K562 (cell line): ENCODE measurements at regions not wholly inside any gene's neighbourhood (a gene's known extent, or its start where the extent isn't known, plus 50 kb on each side); places are given as distances from the start of the nearest gene placed in this dataset.

ENCODE experiments used
- ATAC-seq: fragments of 200-7000 bp; cut with Tn5 transposase; 3 replicates; pipeline ENCODE4 v1.9.1; 2020; ENCODE audit warnings: moderate library complexity
- BruUV-seq: library from RNA; stranded (reverse); fragments of 400-500 nt; replicated peaks from 2 replicates; lab custom pipeline; 2021; lab: Mats Ljungman, UMichigan
- CTCF ChIA-PET: fragments of 300-600 bp; formaldehyde crosslinking; extraction: SDS; loops from one replicate; lab custom pipeline; 2021; ENCODE audit warnings: low intra/inter-chr PET ratio; lab: Yijun Ruan, JAX
- POLR2A ChIA-PET: fragments of 300-600, 350-650 bp; sonication (Branson Sonifier 250); formaldehyde crosslinking; extraction: SDS; loops from one replicate; lab custom pipeline; 2021; ENCODE audit warnings: antibody characterized with exemption, inconsistent platforms; lab: Yijun Ruan, JAX
- DNase-seq, 4 experiments: peaks; one replicate each; pipeline versions ENCODE4 v3.0.0 to v3.0.0-alpha.2; 2011 to 2018; ENCODE audit warnings: low spot score in 3 of 4, mixed read lengths in 3 of 4; ENCODE audit errors: extremely low read depth in 1 of 4
- FAIRE-seq: peaks from 2 replicates; lab custom pipeline; 2011; peaks lifted over from hg19 to GRCh38; lab: Jason Lieb, UNC
- H2AFZ ChIP-seq: 2 replicates; pipeline ENCODE4 v1.6.0; 2011; ENCODE audit warnings: low read depth, low read length, control low read depth, inconsistent platforms
- H3K27ac ChIP-seq: fragments of 200-600 bp; 3 replicates; pipeline ENCODE4 v1.8.0; 2011; ENCODE audit warnings: low read depth, mild to moderate bottlenecking, control low read depth, inconsistent platforms, low read length, moderate library complexity, mixed read lengths; ENCODE audit errors: extremely low read depth
- H3K27me3 ChIP-seq, 2 experiments: fragments of 300-600 bp in 1 of 2; 2 replicates in 1 of 2; 3 replicates in 1 of 2; pipeline versions ENCODE4 v1.6.0 to v1.8.0; 2011; ENCODE audit warnings: inconsistent platforms in 2 of 2, low read length in 2 of 2, mild to moderate bottlenecking in 1 of 2, mixed read lengths in 1 of 2, moderate library complexity in 1 of 2; ENCODE audit not compliant: control insufficient read depth in 2 of 2, insufficient read depth in 2 of 2
- H3K36me3 ChIP-seq: fragments of 300-600 bp; 3 replicates; pipeline ENCODE4 v1.8.0; 2011; ENCODE audit warnings: mild to moderate bottlenecking, low read length, inconsistent platforms; ENCODE audit not compliant: control insufficient read depth, insufficient read depth
- H3K4me1 ChIP-seq, 2 experiments: fragments of 200-600 bp in 1 of 2; replicated peaks in 1 of 2; 2 replicates in 1 of 2; 3 replicates in 1 of 2; pipeline versions ENCODE4 v1.5.1 to v1.8.0; 2011; ENCODE audit warnings: inconsistent platforms in 2 of 2, low read length in 2 of 2, mild to moderate bottlenecking in 1 of 2, mixed read lengths in 1 of 2, moderate library complexity in 1 of 2; ENCODE audit not compliant: control insufficient read depth in 2 of 2, insufficient read depth in 2 of 2
- H3K4me2 ChIP-seq: 2 replicates; pipeline ENCODE4 v1.6.1; 2011; ENCODE audit warnings: low read length, control low read depth, inconsistent platforms, mixed read lengths; ENCODE audit not compliant: insufficient read depth
- H3K4me3 ChIP-seq: fragments of 200-600 bp; sonication (generic), shearing (Covaris generic); 2 replicates; pipeline ENCODE4 v1.5.1; 2016; ENCODE audit warnings: control low read depth, inconsistent platforms
- H3K79me2 ChIP-seq: fragments of 200-600 bp; 3 replicates; pipeline ENCODE4 v1.8.0; 2011; ENCODE audit warnings: low read length, inconsistent platforms; ENCODE audit not compliant: control insufficient read depth, insufficient read depth
- H3K9ac ChIP-seq, 2 experiments: 2 replicates each; pipeline versions ENCODE4 v1.6.0 to v1.6.1; 2011; ENCODE audit warnings: low read depth in 2 of 2, low read length in 2 of 2, control low read depth in 1 of 2, inconsistent platforms in 1 of 2, mild to moderate bottlenecking in 1 of 2, mixed read lengths in 1 of 2; ENCODE audit not compliant: insufficient read depth in 1 of 2
- H3K9me1 ChIP-seq: one replicate; pipeline ENCODE4 v1.6.0; 2011; ENCODE audit warnings: inconsistent platforms, mild to moderate bottlenecking, low read length, moderate library complexity; ENCODE audit not compliant: control insufficient read depth, insufficient read depth
- H3K9me3 ChIP-seq: replicated peaks from 2 replicates; pipeline ENCODE4 v1.5.1; 2011; ENCODE audit warnings: low read depth, low read length, inconsistent platforms; ENCODE audit not compliant: control insufficient read depth, insufficient read depth
- H4K20me1 ChIP-seq: replicated peaks from 2 replicates; pipeline ENCODE4 v1.6.1; 2011; ENCODE audit warnings: low read length, inconsistent platforms, mixed read lengths; ENCODE audit not compliant: control insufficient read depth, insufficient read depth
- ARNT ChIP-seq, 2 experiments: fragments of 450-650 bp; IDR thresholded peaks; 2 replicates each; pipeline ENCODE4 v1.6.1; 2016; ENCODE audit warnings: mild to moderate bottlenecking in 1 of 2
- ATF7 ChIP-seq: fragments of 450-650 bp; IDR thresholded peaks from 2 replicates; pipeline ENCODE4 v1.7.1; 2014; ENCODE audit warnings: mild to moderate bottlenecking, moderate library complexity
- BCL6 ChIP-seq: fragments of 250-450 bp; sonication (Bioruptor Pico); IDR thresholded peaks from 2 replicates; pipeline ENCODE4 v1.4.0; 2020
- CC2D1A ChIP-seq: fragments of 450-650 bp; IDR thresholded peaks from 2 replicates; pipeline ENCODE4 v1.6.1; 2017; ENCODE audit warnings: mild to moderate bottlenecking
- CHAMP1 ChIP-seq: fragments of 450-650 bp; IDR thresholded peaks from 2 replicates; pipeline ENCODE4 v1.6.1; 2016; ENCODE audit warnings: mild to moderate bottlenecking
- CREB1 ChIP-seq, 2 experiments: sonication (generic) in 1 of 2; formaldehyde crosslinking in 1 of 2; IDR thresholded peaks; 2 replicates each; pipeline versions ENCODE4 v1.6.1 to v1.8.0; 2012 to 2022; ENCODE audit warnings: inconsistent platforms in 1 of 2, mild to moderate bottlenecking in 1 of 2, missing genetic modification reagents in 1 of 2, moderate library complexity in 1 of 2
- FOXM1 ChIP-seq, 2 experiments: fragments of 450-650 bp in 1 of 2; sonication (generic) in 1 of 2; formaldehyde crosslinking in 1 of 2; IDR thresholded peaks; 2 replicates each; pipeline versions ENCODE4 v1.6.1 to v1.9.0; 2017 to 2022; ENCODE audit warnings: low read depth in 2 of 2, mild to moderate bottlenecking in 2 of 2, missing genetic modification reagents in 1 of 2, moderate library complexity in 1 of 2
- JUND ChIP-seq, 2 experiments: IDR thresholded peaks; 2 replicates in 1 of 2; 3 replicates in 1 of 2; pipeline ENCODE4 v1.6.1; 2011; ENCODE audit warnings: borderline replicate concordance in 2 of 2, low read depth in 2 of 2, low read length in 2 of 2, improper control_type of control experiment in 1 of 2, missing biosample characterization in 1 of 2, missing genetic modification characterization in 1 of 2, missing genetic modification reagents in 1 of 2
- KAT8 ChIP-seq: fragments of 450-650 bp; IDR thresholded peaks from 2 replicates; pipeline ENCODE4 v1.6.1; 2016; ENCODE audit warnings: low read depth, mild to moderate bottlenecking
- NCOA6 ChIP-seq: fragments of 450-650 bp; IDR thresholded peaks from 2 replicates; pipeline ENCODE4 v1.6.1; 2017; ENCODE audit warnings: mild to moderate bottlenecking
- POLR2H ChIP-seq: IDR thresholded peaks from 2 replicates; pipeline ENCODE4 v1.6.1; 2016; ENCODE audit warnings: missing genetic modification characterization, low read depth, mild to moderate bottlenecking, control low read depth, missing compliant biosample characterization, moderate library complexity
- POU5F1 ChIP-seq: fragments of 150-350 bp; IDR thresholded peaks from 2 replicates; pipeline ENCODE4 v1.6.1; 2014; ENCODE audit warnings: borderline replicate concordance, low read length, low read depth, mild to moderate bottlenecking; ENCODE audit not compliant: partially characterized antibody
- RBFOX2 ChIP-seq: fragments of 200-400 bp; formaldehyde crosslinking; IDR thresholded peaks from 2 replicates; pipeline ENCODE4 v1.6.1; 2017; ENCODE audit warnings: low read depth, mild to moderate bottlenecking, low read length, moderate library complexity
- TCF3 ChIP-seq: sonication (generic); formaldehyde crosslinking; IDR thresholded peaks from 2 replicates; pipeline ENCODE4 v1.4.0; 2020; ENCODE audit warnings: mild to moderate bottlenecking, missing genetic modification reagents
- TEAD4 ChIP-seq, 2 experiments: sonication (generic) in 1 of 2; formaldehyde crosslinking in 1 of 2; IDR thresholded peaks; 2 replicates each; pipeline versions ENCODE4 v1.6.1 to v1.8.0; 2012 to 2022; ENCODE audit warnings: borderline replicate concordance in 1 of 2, inconsistent platforms in 1 of 2, low read length in 1 of 2, mild to moderate bottlenecking in 1 of 2, missing genetic modification reagents in 1 of 2
- TGIF2 ChIP-seq: sonication (generic); formaldehyde crosslinking; IDR thresholded peaks from 2 replicates; pipeline ENCODE4 v1.8.1; 2022; ENCODE audit warnings: mild to moderate bottlenecking, missing genetic modification reagents, moderate library complexity
- THRAP3 ChIP-seq: fragments of 450-650 bp; IDR thresholded peaks from 2 replicates; pipeline ENCODE4 v1.6.1; 2016; ENCODE audit warnings: mild to moderate bottlenecking, inconsistent platforms, borderline replicate concordance
- U2AF2 ChIP-seq: fragments of 200-400 bp; formaldehyde crosslinking; optimal IDR thresholded peaks from 2 replicates; pipeline ENCODE3; 2017; ENCODE audit warnings: low read depth, mild to moderate bottlenecking, low read length
- ZNF408 ChIP-seq: fragments of 250-450 bp; sonication (Bioruptor Pico); IDR thresholded peaks from 2 replicates; pipeline ENCODE4 v1.4.0; 2020; ENCODE audit warnings: low read depth, mild to moderate bottlenecking, moderate library complexity
- ZNF707 ChIP-seq: fragments of 250-450 bp; sonication (Bioruptor Pico); conservative IDR thresholded peaks from 2 replicates; pipeline ENCODE4 v1.8.0; 2022; ENCODE audit warnings: inconsistent platforms, mild to moderate bottlenecking, moderate library complexity
- WGBS: fragments of 100-300 bp; shearing (Covaris generic); methylation state at CpG from one replicate; pipeline ENCODE4 v1.1.6; 2016; ENCODE audit warnings: low coverage, mixed read lengths; ENCODE audit not compliant: insufficient coverage; ENCODE audit errors: missing lambda C conversion rate; 5-methylcytosine and 5-hydroxymethylcytosine counted together
- in situ Hi-C: fragments of 300-500 bp; cut with MboI; formaldehyde crosslinking; loops from 4 replicates; pipeline ENCODE4 v1.15.0; 2018; ENCODE audit warnings: inconsistent platforms, mixed read lengths
- intact Hi-C: fragments of 100-400 bp; cut with micrococcal nuclease; formaldehyde crosslinking; loops from 2 replicates; pipeline ENCODE4 v1.14.2; 2022

- TF ChIP-seq JUND (IDR thresholded peaks at IDR 0.05; ENCODE audit: borderline replicate concordance, low read depth, low read length) (no peak), JUND (tag; IDR thresholded peaks at IDR 0.05; ENCODE audit: borderline replicate concordance, low read depth, low read length) (no peak), CC2D1A (no peak), ATF7 (no peak)
Observed at GRCh38 chr5:105993027-105993426, 1677.7 kb downstream of the EFNA5 start (continued).

- no peak for FAIRE-seq
- H3K9me1 ChIP-seq, result no peaks in the 10 kb centered on the region
- H3K9me3 ChIP-seq, result no peaks in the 10 kb centered on the region
- no peak overlapping the region for H3K9ac ChIP-seq
- no peaks in the 10 kb centered on the region for H3K36me3 ChIP-seq
- H3K27ac ChIP-seq, result no peak overlapping the region
- no peaks in the 10 kb centered on the region for H3K79me2 ChIP-seq
- H3K4me2 ChIP-seq, result no peak overlapping the region
- whole genome bisulfite sequencing, result 1% methylated on average over 9 of the region's 9 CpGs
- POLR2A ChIA-PET, result no interaction called here
- H3K4me3 ChIP-seq, result no peak overlapping the region
- no peak for ATAC-seq
- H3K27me3 ChIP-seq, result no peaks in the 10 kb centered on the region
- intact Hi-C loops (no loop called here), in situ Hi-C loops (no loop called here)
- DNase-seq, result no peak
- no peaks in the 10 kb centered on the region for H3K4me1 ChIP-seq
- no peak overlapping the region for H2AFZ ChIP-seq
- BruUV-seq, result no TSS peak
- CTCF ChIA-PET, result no interaction called here
- H4K20me1 ChIP-seq, result no peaks in the 10 kb centered on the region
- no peak for TF ChIP-seq CREB1 (IDR thresholded peaks at IDR 0.05)
- no peak for TF ChIP-seq CREB1 (CRISPR knock-in tag; IDR thresholded peaks at IDR 0.05)
- TF ChIP-seq CHAMP1, result no peak
- TF ChIP-seq POLR2H (tag), result no peak
- no peak for TF ChIP-seq ZNF408 (CRISPR knock-in tag)
- no peak for TF ChIP-seq KAT8
- TF ChIP-seq BCL6, result no peak
- no peak for TF ChIP-seq NCOA6
- no peak for TF ChIP-seq TGIF2 (CRISPR knock-in tag)
- TF ChIP-seq TCF3, result no peak
- TF ChIP-seq U2AF2, result no peak
- TF ChIP-seq THRAP3, result no peak
- TF ChIP-seq FOXM1 (IDR thresholded peaks at IDR 0.05; ENCODE audit: low read depth), result no peak
- TF ChIP-seq FOXM1 (CRISPR knock-in tag; IDR thresholded peaks at IDR 0.05; ENCODE audit: low read depth), result no peak
- no peak for TF ChIP-seq POU5F1
- no peak for TF ChIP-seq ZNF707 (CRISPR knock-in tag)
- TF ChIP-seq ARNT (IDR thresholded peaks at IDR 0.05), result no peak
- no peak for TF ChIP-seq RBFOX2
- no peak for TF ChIP-seq TEAD4 (IDR thresholded peaks at IDR 0.05; ENCODE audit: low read length)
- TF ChIP-seq TEAD4 (CRISPR knock-in tag; IDR thresholded peaks at IDR 0.05; ENCODE audit: borderline replicate concordance), result no peak
Observed at GRCh38 chr5:105982526-105982925, 1688.2 kb downstream of the EFNA5 start.
